HepG2 (cell line): ENCODE measurements at regions not wholly inside any gene's neighbourhood (a gene's known extent, or its start where the extent isn't known, plus 50 kb on each side); places are given as distances from the start of the nearest gene placed in this dataset.

Experiments used
- ATAC-seq: fragments of 200-7000 bp; cut with Tn5 transposase; 3 replicates; pipeline ENCODE4 v1.9.1; 2020; ENCODE audit warnings: mild to moderate bottlenecking, moderate library complexity
- BruUV-seq: library from RNA; stranded (reverse); fragments of 400-500 nt; replicated peaks from 2 replicates; lab custom pipeline; 2021; lab: Mats Ljungman, UMichigan
- CTCF ChIA-PET: fragments of 300-600 bp; formaldehyde crosslinking; extraction: SDS; loops from one replicate; lab custom pipeline; 2021; ENCODE audit warnings: low total read pairs, inconsistent platforms, low intra/inter-chr PET ratio; lab: Yijun Ruan, JAX
- POLR2A ChIA-PET: fragments of 350-600 bp; sonication (Branson Sonifier 250); formaldehyde crosslinking; loops from one replicate; lab custom pipeline; 2020; ENCODE audit warnings: antibody characterized with exemption, inconsistent platforms; lab: Yijun Ruan, JAX
- DNase-seq: peaks from one replicate; pipeline ENCODE4 v3.0.0-alpha.2; 2015; ENCODE audit warnings: low spot score
- FAIRE-seq: peaks from 3 replicates; lab custom pipeline; 2011; peaks lifted over from hg19 to GRCh38; lab: Jason Lieb, UNC
- H2AFZ ChIP-seq: one replicate; pipeline ENCODE4 v1.6.1; 2011; ENCODE audit warnings: low read length, inconsistent platforms
- H3K27ac ChIP-seq: fragments of 300-600 bp; 3 replicates; pipeline ENCODE4 v1.8.0; 2011; ENCODE audit warnings: mixed run types, mild to moderate bottlenecking, mixed read lengths, low read length, inconsistent platforms; ENCODE audit not compliant: insufficient read depth; ENCODE audit errors: extremely low read length
- H3K27me3 ChIP-seq, 2 experiments: fragments of 200-600 bp in 1 of 2; 2 replicates in 1 of 2; 3 replicates in 1 of 2; pipeline versions ENCODE4 v1.6.0 to v1.8.0; 2011; ENCODE audit warnings: low read length in 2 of 2, mild to moderate bottlenecking in 2 of 2, moderate library complexity in 2 of 2, inconsistent platforms in 1 of 2; ENCODE audit not compliant: insufficient read depth in 2 of 2, control insufficient read depth in 1 of 2
- H3K36me3 ChIP-seq, 2 experiments: fragments of 200-600 bp in 1 of 2; replicated peaks in 1 of 2; 2 replicates in 1 of 2; 3 replicates in 1 of 2; pipeline versions ENCODE4 v1.5.1 to v1.8.0; 2011; ENCODE audit warnings: low read length in 2 of 2, inconsistent platforms in 1 of 2; ENCODE audit not compliant: insufficient read depth in 2 of 2, control insufficient read depth in 1 of 2
- H3K4me1 ChIP-seq: 2 replicates; pipeline ENCODE4 v1.5.1; 2012; ENCODE audit warnings: low read length, inconsistent platforms; ENCODE audit not compliant: insufficient read depth
- H3K4me2 ChIP-seq: 2 replicates; pipeline ENCODE4 v1.6.0; 2011; ENCODE audit warnings: low read depth, low read length, inconsistent platforms
- H3K4me3 ChIP-seq, 3 experiments: fragments of 200-600 bp in 1 of 3; sonication (generic), shearing (Covaris generic) in 1 of 3; replicated peaks in 1 of 3; 2 replicates each; pipeline ENCODE4 v1.5.1; 2011 to 2016; ENCODE audit warnings: low read length in 3 of 3, inconsistent platforms in 2 of 3, low read depth in 2 of 3, mild to moderate bottlenecking in 2 of 3, control low read depth in 1 of 3, mixed read lengths in 1 of 3; ENCODE audit not compliant: insufficient read depth in 1 of 3
- H3K79me2 ChIP-seq: one replicate; pipeline ENCODE4 v1.6.1; 2011; ENCODE audit warnings: low read length, inconsistent platforms; ENCODE audit not compliant: insufficient read depth
- H3K9ac ChIP-seq: 2 replicates; pipeline ENCODE4 v1.6.0; 2011; ENCODE audit warnings: mild to moderate bottlenecking, low read depth, low read length, inconsistent platforms; ENCODE audit not compliant: insufficient read depth
- H3K9me3 ChIP-seq: 2 replicates; pipeline ENCODE4 v1.5.1; 2012; ENCODE audit warnings: mild to moderate bottlenecking, low read length
- H4K20me1 ChIP-seq: 2 replicates; pipeline ENCODE4 v1.6.0; 2011; ENCODE audit warnings: inconsistent platforms, mild to moderate bottlenecking, low read length, moderate library complexity; ENCODE audit not compliant: insufficient read depth
- CHCHD3 ChIP-seq: sonication (generic); formaldehyde crosslinking; IDR thresholded peaks from 2 replicates; pipeline ENCODE4 v1.8.0; 2022; ENCODE audit warnings: mild to moderate bottlenecking, missing genetic modification reagents, moderate library complexity
- DRAP1 ChIP-seq: IDR thresholded peaks from 2 replicates; pipeline ENCODE4 v1.6.1; 2016; ENCODE audit warnings: missing genetic modification reagents, missing compliant biosample characterization
- FIP1L1 ChIP-seq: fragments of 200-400 bp; formaldehyde crosslinking; IDR thresholded peaks from 2 replicates; pipeline ENCODE4 v1.6.1; 2018; ENCODE audit warnings: low read depth, mild to moderate bottlenecking, low read length, moderate library complexity, borderline replicate concordance; ENCODE audit not compliant: insufficient read depth
- GTF3A ChIP-seq: sonication (generic); formaldehyde crosslinking; conservative IDR thresholded peaks from 2 replicates; pipeline ENCODE4 v1.4.0; 2020; ENCODE audit warnings: mild to moderate bottlenecking, missing genetic modification reagents
- HNRNPK ChIP-seq: fragments of 200-400 bp; formaldehyde crosslinking; IDR thresholded peaks from 2 replicates; pipeline ENCODE4 v1.6.1; 2018; ENCODE audit warnings: low read length, low read depth, moderate library complexity, mild to moderate bottlenecking; ENCODE audit not compliant: poor library complexity, severe bottlenecking
- MAF1 ChIP-seq: sonication (generic); formaldehyde crosslinking; IDR thresholded peaks from 2 replicates; pipeline ENCODE4 v1.5.0; 2020; ENCODE audit warnings: missing genetic modification reagents, borderline replicate concordance
- PHF20 ChIP-seq: sonication (generic); formaldehyde crosslinking; IDR thresholded peaks from 2 replicates; pipeline ENCODE4 v1.5.0; 2020; ENCODE audit warnings: mild to moderate bottlenecking, missing genetic modification reagents
- PRDM15 ChIP-seq: sonication (generic); formaldehyde crosslinking; IDR thresholded peaks from 2 replicates; pipeline ENCODE4 v1.4.0; 2020; ENCODE audit warnings: missing genetic modification reagents
- SP2 ChIP-seq: sonication (generic); formaldehyde crosslinking; IDR thresholded peaks from 2 replicates; pipeline ENCODE4 v1.5.1; 2020; ENCODE audit warnings: mild to moderate bottlenecking, missing genetic modification reagents
- TGIF2 ChIP-seq: IDR thresholded peaks from 2 replicates; pipeline ENCODE4 v1.6.1; 2016; ENCODE audit warnings: control low read depth, missing compliant biosample characterization
- U2AF1 ChIP-seq: fragments of 200-400 bp; formaldehyde crosslinking; optimal IDR thresholded peaks from 2 replicates; pipeline ENCODE3; 2017; ENCODE audit warnings: mild to moderate bottlenecking, low read depth, low read length
- ZBTB20 ChIP-seq: sonication (generic); formaldehyde crosslinking; IDR thresholded peaks from 2 replicates; pipeline ENCODE4 v1.8.1; 2023; ENCODE audit warnings: missing genetic modification reagents, low read depth, mild to moderate bottlenecking, borderline replicate concordance
- ZFAT ChIP-seq: sonication (generic); formaldehyde crosslinking; conservative IDR thresholded peaks from 2 replicates; pipeline ENCODE4 v1.8.1; 2023; ENCODE audit warnings: missing genetic modification reagents, inconsistent platforms
- ZMAT5 ChIP-seq: sonication (generic); formaldehyde crosslinking; IDR thresholded peaks from 2 replicates; pipeline ENCODE4 v1.5.0; 2020; ENCODE audit warnings: mild to moderate bottlenecking, low read depth, missing genetic modification reagents, borderline replicate concordance
- ZNF501 ChIP-seq: sonication (generic); formaldehyde crosslinking; IDR thresholded peaks from 2 replicates; pipeline ENCODE4 v1.5.1; 2020; ENCODE audit warnings: mild to moderate bottlenecking, moderate library complexity, missing genetic modification reagents
- ZNF580 ChIP-seq: IDR thresholded peaks from 2 replicates; pipeline ENCODE4 v1.6.1; 2016; ENCODE audit warnings: low read depth, borderline replicate concordance
- ZNF678 ChIP-seq: sonication (generic); formaldehyde crosslinking; IDR thresholded peaks from 2 replicates; pipeline ENCODE4 v1.4.0; 2020; ENCODE audit warnings: mild to moderate bottlenecking, missing genetic modification reagents
- ZNF784 ChIP-seq: sonication (generic); formaldehyde crosslinking; IDR thresholded peaks from 2 replicates; pipeline ENCODE4 v1.5.1; 2020; ENCODE audit warnings: missing genetic modification reagents, mild to moderate bottlenecking, borderline replicate concordance
- WGBS: methylation state at CpG from one replicate; pipeline ENCODE4 v1.1.6; 2017; ENCODE audit warnings: low lambda C conversion rate; 5-methylcytosine and 5-hydroxymethylcytosine counted together
- in situ Hi-C: cut with HindIII; loops from 2 replicates; pipeline ENCODE4 v1.10.0; 2017; ENCODE audit warnings: low pct_unique_long_range_greater_than_20kb; ENCODE audit not compliant: extremely low pct_ligation_motif_present
- intact Hi-C: fragments of 100-400 bp; cut with micrococcal nuclease; formaldehyde crosslinking; loops from one replicate; pipeline ENCODE4 v1.10.0; 2022; ENCODE audit not compliant: unreplicated experiment

GRCh38 chr5:105740242-105740641 is 1930.5 kb downstream of the EFNA5 start:
- no peaks in the 10 kb centered on the region for H3K79me2 ChIP-seq
- no peaks in the 10 kb centered on the region for H3K4me1 ChIP-seq
- H2AFZ ChIP-seq, result no peak overlapping the region
- ATAC-seq, result no peak
- H3K4me3 ChIP-seq, result no peak overlapping the region
- no peaks in the 10 kb centered on the region for H3K9me3 ChIP-seq
- TF ChIP-seq ZNF580 (CRISPR knock-in tag) (no peak), GTF3A (CRISPR knock-in tag) (no peak), ZMAT5 (CRISPR knock-in tag) (no peak), PRDM15 (CRISPR knock-in tag) (no peak), ZNF678 (CRISPR knock-in tag) (no peak), FIP1L1 (no peak), TGIF2 (CRISPR knock-in tag) (no peak), DRAP1 (CRISPR knock-in tag) (no peak), HNRNPK (no peak), MAF1 (CRISPR knock-in tag) (no peak), SP2 (CRISPR knock-in tag) (no peak), ZNF501 (CRISPR knock-in tag) (no peak), ZBTB20 (no peak), ZNF784 (CRISPR knock-in tag) (no peak), CHCHD3 (CRISPR knock-in tag) (no peak), PHF20 (CRISPR knock-in tag) (no peak), U2AF1 (no peak), ZFAT (no peak)
- CTCF ChIA-PET, result no interaction called here
- WGBS, result 3% methylated on average over 2 of the region's 3 CpGs
- H3K4me2 ChIP-seq, result no peak overlapping the region
- no peak overlapping the region for H3K27ac ChIP-seq
- no peaks in the 10 kb centered on the region for H3K27me3 ChIP-seq
- no peak overlapping the region for H3K9ac ChIP-seq
- FAIRE-seq, result no peak
- no peak for DNase-seq
- no TSS peak for BruUV-seq
- H3K36me3 ChIP-seq, result no peaks in the 10 kb centered on the region
- no peaks in the 10 kb centered on the region for H4K20me1 ChIP-seq
- POLR2A ChIA-PET, result no interaction called here
- intact Hi-C loops (no loop called here), in situ Hi-C loops (no loop called here)
